H1 (cell line): ENCODE measurements at regions not wholly inside any gene's neighbourhood (a gene's known extent, or its start where the extent isn't known, plus 50 kb on each side); places are given as distances from the start of the nearest gene placed in this dataset.

ENCODE experiments used
- CTCF ChIA-PET: fragments of 300-600 bp; sonication (Branson Sonifier 250); formaldehyde crosslinking; loops from one replicate; lab custom pipeline; 2021; ENCODE audit not compliant: partially characterized antibody; lab: Charles Lee
- POLR2A ChIA-PET: fragments of 300-600 bp; sonication (Branson Sonifier 250); formaldehyde crosslinking; loops from one replicate; lab custom pipeline; 2021; ENCODE audit warnings: inconsistent platforms; ENCODE audit not compliant: partially characterized antibody; lab: Charles Lee
- DNase-seq, 2 experiments: peaks; one replicate each; pipeline versions ENCODE4 v3.0.0 to v3.0.0-alpha.2; 2010 to 2022; ENCODE audit warnings: low spot score in 2 of 2, low read depth in 1 of 2, mixed read lengths in 1 of 2
- FAIRE-seq: peaks from 2 replicates; lab custom pipeline; 2011; peaks lifted over from hg19 to GRCh38; lab: Jason Lieb, UNC
- H2AFZ ChIP-seq: 2 replicates; pipeline ENCODE4 v1.8.1; 2012; ENCODE audit warnings: low read length, inconsistent platforms
- H2AK5ac ChIP-seq: 2 replicates; pipeline ENCODE4 v1.6.1; 2013; ENCODE audit warnings: low read depth, low read length
- H2BK120ac ChIP-seq: replicated peaks from 2 replicates; pipeline ENCODE3; 2013; ENCODE audit warnings: low read depth, low read length, inconsistent platforms
- H2BK12ac ChIP-seq: 2 replicates; pipeline ENCODE4 v1.6.1; 2013; ENCODE audit warnings: low read depth, low read length
- H2BK15ac ChIP-seq: 2 replicates; pipeline ENCODE4 v1.6.1; 2013; ENCODE audit warnings: low read length
- H2BK20ac ChIP-seq: 2 replicates; pipeline ENCODE4 v1.6.1; 2013; ENCODE audit warnings: low read length
- H2BK5ac ChIP-seq: 2 replicates; pipeline ENCODE4 v1.6.1; 2013; ENCODE audit warnings: low read depth, low read length
- H3K14ac ChIP-seq: 2 replicates; pipeline ENCODE4 v1.6.1; 2013; ENCODE audit warnings: inconsistent platforms; ENCODE audit not compliant: insufficient read length
- H3K18ac ChIP-seq: 2 replicates; pipeline ENCODE4 v1.6.1; 2013; ENCODE audit warnings: low read length; ENCODE audit errors: extremely low read depth
- H3K23ac ChIP-seq: 2 replicates; pipeline ENCODE4 v1.6.1; 2013; ENCODE audit warnings: inconsistent platforms; ENCODE audit not compliant: insufficient read length
- H3K23me2 ChIP-seq: 2 replicates; pipeline ENCODE4 v1.6.1; 2013; ENCODE audit warnings: low read depth, low read length
- H3K27ac ChIP-seq: 2 replicates; pipeline ENCODE4 v1.6.1; 2011; ENCODE audit warnings: low read depth, low read length, inconsistent platforms
- H3K27me3 ChIP-seq, 4 experiments: replicated peaks in 1 of 4; 1 replicate in 1 of 4; 2 replicates in 3 of 4; pipeline versions ENCODE4 v1.6.1 to v1.8.1; 2011 to 2013; ENCODE audit warnings: low read length in 3 of 4, mild to moderate bottlenecking in 3 of 4, inconsistent platforms in 2 of 4, mixed read lengths in 2 of 4, moderate library complexity in 1 of 4; ENCODE audit not compliant: control insufficient read depth in 3 of 4, insufficient read depth in 3 of 4; ENCODE audit errors: extremely low read depth in 1 of 4
- H3K36me3 ChIP-seq, 4 experiments: 2 replicates each; pipeline versions ENCODE4 v1.6.1 to v1.8.1; 2011 to 2013; ENCODE audit warnings: mild to moderate bottlenecking in 4 of 4, low read length in 3 of 4, moderate library complexity in 2 of 4, control low read depth in 1 of 4, inconsistent platforms in 1 of 4; ENCODE audit not compliant: insufficient read depth in 4 of 4, control insufficient read depth in 2 of 4
- H3K4ac ChIP-seq: replicated peaks from 2 replicates; pipeline ENCODE3; 2013; ENCODE audit warnings: low read length, low read depth, mixed read lengths, inconsistent platforms; ENCODE audit not compliant: insufficient read length
- H3K4me1 ChIP-seq, 4 experiments: replicated peaks in 1 of 4; 1 replicate in 1 of 4; 2 replicates in 3 of 4; pipeline versions ENCODE4 v1.6.1 to v1.8.1; 2011 to 2013; ENCODE audit warnings: low read length in 3 of 4, inconsistent platforms in 2 of 4, mixed read lengths in 1 of 4; ENCODE audit not compliant: insufficient read depth in 4 of 4, control insufficient read depth in 3 of 4
- H3K4me2 ChIP-seq, 2 experiments: 2 replicates each; pipeline versions ENCODE4 v1.6.1 to v1.8.1; 2011 to 2013; ENCODE audit warnings: low read depth in 2 of 2, low read length in 2 of 2, control low read depth in 1 of 2, inconsistent platforms in 1 of 2, mild to moderate bottlenecking in 1 of 2; ENCODE audit not compliant: insufficient read depth in 1 of 2
- H3K4me3 ChIP-seq, 4 experiments: fragments of 200-600, 300-600 bp in 1 of 4; sonication (generic), shearing (Covaris generic), sonication (Bioruptor Twin) in 1 of 4; 2 replicates each; pipeline versions ENCODE4 v1.5.1 to v1.8.1; 2011 to 2016; ENCODE audit warnings: low read length in 4 of 4, low read depth in 3 of 4, control low read depth in 2 of 4, inconsistent platforms in 2 of 4, mild to moderate bottlenecking in 2 of 4, mixed read lengths in 1 of 4, moderate library complexity in 1 of 4; ENCODE audit not compliant: insufficient read depth in 2 of 4; ENCODE audit errors: extremely low read depth in 1 of 4
- H3K56ac ChIP-seq: replicated peaks from 2 replicates; pipeline ENCODE3; 2013; ENCODE audit warnings: low read depth, mild to moderate bottlenecking, mixed read lengths, low read length, inconsistent platforms; ENCODE audit not compliant: insufficient read length
- H3K79me1 ChIP-seq: 2 replicates; pipeline ENCODE4 v1.6.1; 2013; ENCODE audit warnings: low read depth, low read length, control low read depth
- H3K79me2 ChIP-seq, 2 experiments: 2 replicates each; pipeline versions ENCODE4 v1.6.1 to v1.8.1; 2012 to 2013; ENCODE audit warnings: low read length in 2 of 2, mild to moderate bottlenecking in 2 of 2, inconsistent platforms in 1 of 2; ENCODE audit not compliant: insufficient read depth in 2 of 2, control insufficient read depth in 1 of 2
- H3K9ac ChIP-seq, 4 experiments: replicated peaks in 1 of 4; 1 replicate in 1 of 4; 2 replicates in 3 of 4; pipeline versions ENCODE4 v1.6.1 to v1.8.1; 2011 to 2013; ENCODE audit warnings: low read depth in 3 of 4, low read length in 3 of 4, control low read depth in 2 of 4, mild to moderate bottlenecking in 2 of 4, moderate library complexity in 2 of 4, inconsistent platforms in 1 of 4; ENCODE audit errors: extremely low read depth in 1 of 4
- H3K9me3 ChIP-seq, 2 experiments: 2 replicates each; pipeline versions ENCODE4 v1.6.1 to v1.8.1; 2012 to 2013; ENCODE audit warnings: mild to moderate bottlenecking in 2 of 2, moderate library complexity in 2 of 2, control low read depth in 1 of 2, inconsistent platforms in 1 of 2, low read depth in 1 of 2, low read length in 1 of 2, mixed read lengths in 1 of 2; ENCODE audit not compliant: insufficient read depth in 2 of 2
- H4K20me1 ChIP-seq, 2 experiments: replicated peaks in 1 of 2; 2 replicates each; pipeline versions ENCODE3 to v1.8.1; 2011 to 2013; ENCODE audit warnings: inconsistent platforms in 2 of 2, low read length in 2 of 2, mild to moderate bottlenecking in 1 of 2; ENCODE audit not compliant: insufficient read depth in 2 of 2, control insufficient read depth in 1 of 2
- H4K5ac ChIP-seq: 2 replicates; pipeline ENCODE4 v1.6.1; 2013; ENCODE audit warnings: low read length, low read depth, mixed read lengths, inconsistent platforms; ENCODE audit not compliant: insufficient read length
- H4K8ac ChIP-seq: 2 replicates; pipeline ENCODE4 v1.8.0; 2013; ENCODE audit warnings: mild to moderate bottlenecking, moderate library complexity, low read length, inconsistent platforms; ENCODE audit not compliant: insufficient read depth; ENCODE audit errors: extremely low read depth
- H4K91ac ChIP-seq: replicated peaks from 2 replicates; pipeline ENCODE3; 2013; ENCODE audit warnings: low read length, mixed read lengths, inconsistent platforms; ENCODE audit not compliant: insufficient read length
- GTF2F1 ChIP-seq: IDR thresholded peaks from 2 replicates; pipeline ENCODE4 v1.6.1; 2012; ENCODE audit warnings: low read depth, low read length, improper control_type of control experiment, borderline replicate concordance
- HDAC6 ChIP-seq: IDR thresholded peaks from one replicate; pipeline ENCODE4 v1.7.1; 2012; ENCODE audit warnings: low read depth, mild to moderate bottlenecking, inconsistent platforms, low read length, moderate library complexity
- JUND ChIP-seq: IDR thresholded peaks from 2 replicates; pipeline ENCODE4 v1.6.1; 2011; ENCODE audit warnings: mild to moderate bottlenecking, improper control_type of control experiment, low read length
- KDM4A ChIP-seq: IDR thresholded peaks from one replicate; pipeline ENCODE4 v1.7.1; 2012; ENCODE audit warnings: low read depth, mild to moderate bottlenecking, moderate library complexity, low read length, inconsistent platforms; ENCODE audit not compliant: severe bottlenecking
- RBBP5 ChIP-seq: IDR thresholded peaks from 2 replicates; pipeline ENCODE4 v1.7.1; 2012; ENCODE audit warnings: low read depth, mild to moderate bottlenecking, inconsistent platforms, low read length, moderate library complexity, borderline replicate concordance
- SAP30 ChIP-seq: fragments of 300-600 bp; sonication (generic); IDR thresholded peaks from 2 replicates; pipeline ENCODE4 v1.7.1; 2012; ENCODE audit warnings: low read length, moderate library complexity, mild to moderate bottlenecking, inconsistent platforms; ENCODE audit not compliant: insufficient read depth, insufficient replicate concordance
- WGBS, 2 experiments: shearing (Covaris generic) in 1 of 2; methylation state at CpG; one replicate each; pipeline versions ENCODE4 v1.1.6 to v1.1.7; 2013 to 2015; ENCODE audit warnings: low lambda C conversion rate in 2 of 2, mixed read lengths in 2 of 2, inconsistent platforms in 1 of 2, low coverage in 1 of 2, missing lambda C conversion rate in 1 of 2; ENCODE audit not compliant: insufficient replicate concordance in 2 of 2, insufficient coverage in 1 of 2, insufficient read length in 1 of 2; ENCODE audit errors: extremely low coverage in 1 of 2, missing lambda C conversion rate in 1 of 2; 5-methylcytosine and 5-hydroxymethylcytosine counted together

DNA sequence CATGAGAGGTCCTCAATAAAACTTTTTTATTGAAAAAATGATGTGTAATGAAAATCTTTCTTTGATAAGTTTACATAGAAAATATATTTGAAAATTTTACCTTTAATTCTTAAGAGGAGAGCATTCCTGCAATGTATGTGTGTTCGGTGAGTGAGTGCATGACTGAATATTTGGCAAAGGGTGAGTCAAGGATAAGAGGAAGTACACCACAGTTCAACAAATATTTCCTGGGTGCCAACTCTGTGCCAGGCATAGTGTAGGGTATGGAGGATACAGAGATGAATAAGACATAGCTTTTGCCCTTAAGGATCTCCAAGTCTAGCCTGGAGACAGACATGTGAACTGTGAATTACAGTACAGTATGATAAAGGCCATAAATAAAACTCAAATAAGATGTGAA is 84.7 kb upstream of the GPR101 start:
- H2BK120ac ChIP-seq = no peak overlapping the region
- H4K5ac ChIP-seq = no peak overlapping the region
- H3K27ac ChIP-seq = no peak overlapping the region
- DNase-seq (no peak), FAIRE-seq (no peak)
- no peak for TF ChIP-seq KDM4A
- TF ChIP-seq JUND = no peak
- TF ChIP-seq GTF2F1 = no peak
- no peak for TF ChIP-seq SAP30
- TF ChIP-seq HDAC6 = no peak
- TF ChIP-seq RBBP5 = no peak
- CTCF ChIA-PET = no interaction called here
- no peak overlapping the region for H2AK5ac ChIP-seq
- no peak overlapping the region for H3K4me3 ChIP-seq
- no peak overlapping the region for H2BK15ac ChIP-seq
- no peak overlapping the region for H3K18ac ChIP-seq
- no peaks in the 10 kb centered on the region for H3K79me1 ChIP-seq
- no peaks in the 10 kb centered on the region for H3K79me2 ChIP-seq
- H3K23ac ChIP-seq = no peak overlapping the region
- H3K56ac ChIP-seq = no peak overlapping the region
- H2AFZ ChIP-seq = no peak overlapping the region
- no peak overlapping the region for H2BK20ac ChIP-seq
- POLR2A ChIA-PET = no interaction called here
- H3K36me3 ChIP-seq = no peaks in the 10 kb centered on the region
- H3K4me2 ChIP-seq = no peak overlapping the region
- H3K27me3 ChIP-seq = no peaks in the 10 kb centered on the region
- H4K91ac ChIP-seq = no peak overlapping the region
- H3K14ac ChIP-seq = no peak overlapping the region
- peaks cover 0 to 7% of the 10 kb centered on the region in 2 experiments; a peak in 2 of 4 replicates for H3K9me3 ChIP-seq
- H2BK5ac ChIP-seq = no peak overlapping the region
- no peaks in the 10 kb centered on the region; the same call in 1 of the 2 replicates for H3K23me2 ChIP-seq
- H4K8ac ChIP-seq = no peak overlapping the region
- 100% methylated on average over 1 of the region's 1 CpG; no CpG with 5 or more reads in 1 of the 2 experiments for WGBS, 2 experiments
- no peaks in the 10 kb centered on the region for H4K20me1 ChIP-seq
- H3K4me1 ChIP-seq = no peaks in the 10 kb centered on the region
- H2BK12ac ChIP-seq = no peak overlapping the region
- H3K4ac ChIP-seq = no peak overlapping the region
- no peak overlapping the region for H3K9ac ChIP-seq
